GM18867 (cell line): ENCODE measurements at regions not wholly inside any gene's neighbourhood (a gene's known extent, or its start where the extent isn't known, plus 50 kb on each side); places are given as distances from the start of the nearest gene placed in this dataset.

Source experiments
- ATAC-seq: cut with Tn5 transposase; IDR thresholded peaks from one replicate; pipeline ENCODE4 v1.9.1; 2021; ENCODE audit warnings: mild to moderate bottlenecking, moderate library complexity; ENCODE audit not compliant: unreplicated experiment

DNA sequence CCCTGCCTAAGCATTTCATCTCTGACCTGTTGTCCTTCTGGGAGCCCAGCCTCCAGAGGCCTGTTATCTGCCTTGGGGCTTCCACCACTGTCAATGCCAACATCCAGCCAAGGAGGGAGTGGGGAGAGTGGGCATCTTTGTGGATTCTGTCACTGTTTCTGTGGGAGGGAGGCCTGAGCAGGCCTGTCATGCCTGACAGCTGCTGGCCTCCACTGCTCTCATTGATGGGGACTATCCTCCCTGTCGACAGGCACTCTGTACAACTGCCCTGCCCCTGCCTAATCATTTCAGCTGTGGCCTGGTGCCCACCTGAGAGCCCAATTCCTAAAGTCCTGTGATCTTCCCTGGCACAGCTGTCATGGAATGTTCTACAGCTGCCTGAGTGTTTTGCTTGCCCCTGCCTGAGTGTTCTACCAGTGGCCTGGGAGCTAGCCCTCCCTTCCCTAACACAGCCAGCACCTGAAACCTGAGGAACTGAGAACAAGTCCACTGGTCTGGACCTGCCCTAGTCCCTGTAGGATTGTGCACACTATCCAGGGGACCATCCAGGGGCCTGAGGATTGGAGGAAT, 145.3 kb downstream of the FAM83B start:
- ATAC-seq = no peak

DNA sequence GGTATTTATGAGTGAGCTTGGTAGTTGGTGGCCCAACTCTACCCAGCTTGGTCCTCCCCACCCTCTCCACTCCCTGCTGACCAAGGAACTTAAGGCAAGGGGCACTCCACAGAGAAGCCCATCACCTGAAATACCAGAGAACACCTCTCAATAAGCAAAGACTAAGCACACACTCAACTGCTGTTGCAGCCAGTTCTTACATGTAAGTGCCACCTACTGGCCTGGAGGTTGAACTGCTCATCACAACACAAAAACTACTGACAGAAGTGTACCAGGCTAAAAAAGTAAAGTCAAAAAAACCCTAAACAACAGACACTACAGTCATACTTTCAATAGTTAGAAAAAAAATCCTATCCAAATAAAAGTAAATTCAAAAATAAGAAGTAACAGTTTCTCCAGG, 146.2 kb downstream of the FAM83B start:
- peak; percentile 85 for ATAC-seq

DNA sequence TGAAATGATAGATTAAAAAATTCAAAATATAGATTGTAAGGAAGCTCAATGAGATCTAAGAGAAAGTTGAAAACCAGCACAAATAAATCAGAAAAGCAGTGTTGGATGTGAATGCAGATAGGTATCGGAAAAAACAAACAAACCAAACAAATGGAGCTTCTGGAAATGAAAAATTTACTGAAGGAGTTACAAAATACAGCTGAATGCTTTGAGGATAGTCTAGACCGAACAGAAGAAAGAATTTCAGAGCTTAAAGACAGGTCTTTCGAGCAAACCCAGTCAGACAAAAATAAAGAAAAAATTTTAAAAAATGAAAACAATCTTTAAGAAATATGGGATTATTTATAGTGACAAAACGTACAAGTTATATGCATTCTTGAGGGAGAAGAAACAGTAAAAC, 146.7 kb downstream of the FAM83B start:
- no peak for ATAC-seq

- no peak for ATAC-seq
These were observed 147.4 kb downstream of the FAM83B start for GRCh38 chr6:54993948-54994347.

DNA sequence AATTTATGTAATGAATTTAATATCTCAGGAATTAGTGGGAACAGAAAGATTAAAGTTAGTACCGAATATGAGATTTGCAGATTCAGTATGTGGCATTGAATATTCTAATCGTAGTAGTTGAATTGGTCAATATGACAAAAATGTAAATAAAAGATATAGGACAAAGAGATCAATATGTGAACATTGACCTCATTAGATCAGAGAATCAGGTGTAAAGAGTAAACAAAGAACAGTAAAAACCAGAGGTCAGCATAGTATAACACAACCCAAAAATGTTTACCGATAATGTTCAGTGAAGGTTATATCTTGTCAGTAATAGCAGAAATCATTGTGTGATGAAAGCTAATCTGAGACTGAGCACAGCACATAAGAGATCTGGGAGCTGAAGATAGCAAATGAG, 152.0 kb downstream of the FAM83B start:
- no peak for ATAC-seq

GRCh38 chr6:55003719-55004430, 157.3 kb downstream of the FAM83B start:
- no peak for ATAC-seq

DNA sequence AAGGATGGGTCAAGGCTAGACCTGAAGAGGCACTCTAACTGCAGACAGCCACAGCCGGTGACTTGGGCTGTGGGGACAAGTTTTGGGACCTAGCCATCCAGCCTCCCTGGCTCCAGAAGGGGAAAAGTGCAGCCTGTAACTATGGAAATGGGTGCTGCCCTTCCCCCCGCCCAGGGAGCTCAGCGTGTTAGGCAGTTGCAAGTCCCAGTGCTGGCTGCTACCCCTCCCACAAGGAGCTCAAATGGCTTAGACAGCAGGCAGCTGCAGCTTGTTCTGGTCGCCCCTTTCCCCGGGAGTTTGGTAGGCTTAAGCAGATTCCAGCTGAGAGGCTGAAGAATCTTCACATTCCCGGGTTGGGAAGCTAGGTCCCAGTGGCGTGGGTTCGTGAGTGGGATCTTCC, 162.6 kb downstream of the FAM83B start:
- ATAC-seq = no peak

DNA sequence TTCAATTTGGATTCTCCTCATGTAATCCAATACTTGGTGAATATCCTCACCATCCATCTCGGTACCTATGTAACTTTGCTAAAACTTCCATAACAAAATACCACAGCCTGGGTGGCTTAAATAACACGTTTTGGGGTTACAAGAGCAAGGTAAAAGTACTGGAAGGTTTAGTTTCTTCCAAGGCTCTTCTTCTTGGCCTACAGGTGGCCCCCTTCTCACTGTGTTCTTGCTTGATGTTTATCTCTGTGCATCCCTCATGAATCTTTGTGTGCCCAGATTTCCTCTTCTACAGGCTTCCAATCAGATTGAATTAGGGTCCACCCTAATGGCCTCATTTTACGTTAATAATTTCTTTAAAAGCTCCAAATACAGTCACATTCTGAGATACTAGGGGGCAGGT, 163.3 kb upstream of the HCRTR2 start:
- ATAC-seq = no peak

- ATAC-seq = no peak
These were observed 161.9 kb upstream of the HCRTR2 start for GRCh38 chr6:55012454-55012853.

DNA sequence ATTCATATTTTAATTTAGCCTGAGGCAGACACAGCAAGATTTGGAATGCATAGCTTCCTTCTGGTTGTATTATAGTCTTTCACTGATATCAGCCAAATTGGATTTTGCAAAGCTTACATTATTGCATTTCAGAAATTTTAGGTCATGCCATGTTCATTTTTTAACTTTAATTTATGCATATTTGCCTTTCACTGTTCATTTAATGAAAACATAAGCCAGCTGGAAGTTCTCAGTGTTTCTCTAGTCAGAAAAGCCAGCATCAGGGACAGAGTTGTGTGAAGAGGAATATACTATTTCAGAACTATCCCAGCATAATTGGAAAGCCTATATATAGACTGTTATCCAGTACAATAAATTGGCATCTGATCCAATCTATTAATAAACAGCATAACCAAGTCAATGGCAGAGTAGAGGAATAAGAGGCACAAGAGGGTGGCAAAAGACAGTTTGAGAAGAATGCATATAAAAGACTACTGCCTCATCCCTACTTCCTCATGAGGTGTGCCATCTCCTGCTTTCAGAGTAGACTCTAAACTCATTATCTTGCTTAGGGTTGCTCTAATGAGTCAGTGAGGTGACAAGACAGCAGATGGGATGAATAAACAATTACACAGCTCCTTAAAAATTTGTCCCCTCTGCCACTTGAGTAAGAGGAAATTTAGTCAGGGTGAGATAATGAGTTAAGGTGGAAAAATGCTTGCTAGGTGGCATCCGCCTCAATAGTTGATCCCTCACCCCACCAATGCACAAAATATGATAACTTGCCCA, 159.8 kb upstream of the HCRTR2 start:
- ATAC-seq = no peak

GRCh38 chr6:55016261-55016660, 158.1 kb upstream of the HCRTR2 start:
- no peak for ATAC-seq

- ATAC-seq = no peak
These were observed 156.6 kb upstream of the HCRTR2 start for GRCh38 chr6:55017555-55018300.

GRCh38 chr6:55019591-55019990, 154.7 kb upstream of the HCRTR2 start:
- no peak for ATAC-seq

GRCh38 chr6:55023230-55023629, 151.1 kb upstream of the HCRTR2 start:
- ATAC-seq = peak; percentile 73

DNA sequence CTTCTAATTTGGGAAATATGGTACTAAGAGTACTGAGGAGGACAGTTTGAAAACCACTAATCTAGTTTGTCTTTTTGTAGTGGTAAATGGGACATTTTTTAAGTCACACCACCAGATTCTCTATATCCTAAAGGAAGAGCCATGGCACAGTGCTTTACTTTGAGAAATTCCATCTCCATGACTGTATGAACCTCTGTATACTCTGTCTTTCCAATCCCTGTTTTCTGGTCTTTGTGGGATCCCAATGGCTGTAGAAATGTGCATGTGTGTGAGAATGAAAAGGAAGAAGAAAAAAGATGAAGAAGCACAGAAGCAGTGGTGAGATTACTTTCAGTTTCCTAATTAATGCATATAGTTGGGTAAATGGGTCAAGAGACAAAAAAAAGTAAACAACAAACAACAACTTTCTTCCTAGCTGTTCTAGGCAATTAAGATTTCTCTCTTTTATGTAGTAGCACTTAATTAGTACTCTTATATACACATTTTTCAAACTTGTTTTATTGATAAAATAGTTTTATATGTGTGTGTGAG, 141.2 kb upstream of the HCRTR2 start:
- no peak for ATAC-seq

DNA sequence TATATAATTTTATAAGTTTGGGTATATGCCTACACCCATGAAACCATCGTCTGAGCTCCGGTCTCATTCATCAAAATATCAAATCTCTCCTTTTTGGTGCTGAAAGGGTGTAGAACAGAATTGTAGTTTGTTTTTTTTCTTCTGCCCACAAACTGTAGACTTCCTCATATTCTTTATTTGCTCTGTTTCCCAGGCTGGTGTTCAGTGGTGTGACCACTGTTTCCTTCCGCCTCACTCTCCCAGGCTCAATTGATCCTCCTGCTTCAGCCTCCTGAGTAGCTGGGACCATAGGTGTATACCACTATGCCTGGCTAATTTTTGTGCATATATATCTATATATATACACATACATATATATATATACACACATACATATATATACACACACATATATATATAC, 139.6 kb upstream of the HCRTR2 start:
- ATAC-seq = no peak

DNA sequence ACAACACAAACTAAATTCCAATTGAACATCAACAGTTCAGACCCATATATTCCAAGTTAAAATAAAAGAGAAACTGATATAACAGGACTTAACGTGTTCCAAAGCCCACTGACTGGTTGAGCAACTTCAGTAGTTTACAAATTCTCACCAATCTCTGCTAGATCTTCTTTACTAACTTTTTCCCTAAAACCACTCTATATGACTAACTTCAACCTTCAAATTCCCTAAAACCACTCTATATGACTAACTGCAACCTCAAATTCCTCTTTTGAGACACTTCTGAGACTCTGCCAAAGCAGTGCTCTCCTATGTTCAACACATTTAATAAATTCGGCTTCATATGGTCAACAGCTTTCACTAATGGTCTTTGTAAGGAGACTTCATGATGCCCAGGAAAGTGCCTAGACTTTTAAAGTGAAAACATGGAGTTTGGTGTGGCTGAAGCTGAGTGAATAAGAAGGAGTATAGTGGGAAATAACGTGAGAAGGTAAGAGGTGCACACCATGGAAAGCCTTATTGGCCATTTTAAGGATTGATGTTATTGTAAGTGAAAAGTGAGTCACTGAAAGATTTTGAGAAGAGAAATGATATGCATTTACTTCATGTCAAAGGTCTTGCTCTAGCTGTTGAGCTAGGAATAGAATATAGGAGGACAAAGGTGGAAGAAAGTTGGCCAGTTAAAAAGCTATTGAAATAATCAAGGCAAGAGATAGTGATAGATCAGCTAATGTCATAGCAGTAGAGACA, 134.0 kb upstream of the HCRTR2 start:
- ATAC-seq = no peak

GRCh38 chr6:55046869-55047422, 127.4 kb upstream of the HCRTR2 start:
- no peak for ATAC-seq

GRCh38 chr6:55047451-55048044, 126.8 kb upstream of the HCRTR2 start:
- ATAC-seq = no peak

DNA sequence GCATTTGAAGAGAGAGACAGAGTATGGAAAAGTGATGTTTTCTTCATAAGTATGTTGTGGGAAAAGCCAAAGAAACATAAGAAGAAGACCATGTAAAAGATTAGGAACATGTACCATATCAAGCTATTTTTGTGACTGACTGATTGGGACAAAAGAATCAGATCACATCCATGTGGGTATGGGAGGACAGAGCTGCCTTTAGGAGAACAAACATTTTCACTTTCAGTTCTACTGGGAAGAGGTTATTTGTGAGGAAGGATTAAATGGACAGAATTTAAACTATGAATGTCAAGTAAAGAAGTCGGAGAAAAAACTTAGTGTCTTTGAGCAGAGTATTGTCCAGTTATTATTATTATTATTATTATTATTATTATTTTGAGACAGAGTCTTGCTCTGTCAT, 124.4 kb upstream of the HCRTR2 start:
- no peak for ATAC-seq
